ENCODE measurements at regions not wholly inside any gene's neighbourhood (a gene's known extent, or its start where the extent isn't known, plus 50 kb on each side); places are given as distances from the start of the nearest gene placed in this dataset.
A peak's percentile ranks its signal among the peaks of the same experiment; 100 is the strongest.

DNA sequence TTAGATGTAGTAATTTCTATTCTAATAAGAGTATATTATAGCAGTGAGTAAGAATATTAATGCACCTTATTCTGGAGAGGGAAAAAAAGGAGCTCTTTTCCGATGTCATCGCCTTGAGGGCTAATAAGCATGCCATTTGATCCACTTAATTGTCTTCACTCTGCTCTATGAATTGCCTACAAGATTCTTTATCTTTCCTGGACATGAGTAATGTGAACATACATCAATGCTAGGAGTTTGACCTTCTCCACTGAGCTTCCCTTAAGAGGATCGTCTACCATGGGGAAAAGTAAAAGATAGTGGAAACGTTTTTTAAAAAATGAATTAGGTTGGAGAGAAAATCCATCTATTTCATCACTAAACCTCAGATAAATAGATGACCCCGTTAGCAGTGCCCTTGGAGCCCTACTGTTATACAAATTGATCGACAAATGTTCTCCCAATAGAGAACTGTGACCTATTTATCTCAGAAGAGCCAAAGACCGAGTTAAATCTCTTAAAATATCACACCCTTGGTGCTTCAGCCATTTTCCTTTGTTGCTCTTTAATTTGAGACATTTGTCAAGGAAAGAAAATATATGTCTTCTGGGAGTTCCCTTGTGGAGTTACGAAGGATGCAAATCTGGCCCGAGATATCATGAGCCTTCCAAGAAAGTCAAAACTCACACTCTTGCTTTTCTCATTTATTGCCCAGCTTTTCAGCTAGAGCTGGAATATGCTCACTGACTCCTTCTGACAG lies 898.5 kb downstream of the KCNJ2 start:
- no peaks in the 10 kb centered on the region for H3K36me3 Mint-ChIP-seq (ENCODE audit: insufficient read depth, unreplicated experiment)
- CTCF ChIA-PET, result interaction anchor here (0.8 kb wide), 1 partner anchor 529 kb away, joined by 3 read pairs; no protein-coding TSS in a partner anchor
- POLR2A ChIA-PET, result no interaction called here
- no TSS peak for BruUV-seq (replicated peaks)
- no peak overlapping the region for H3K27ac Mint-ChIP-seq (ENCODE audit: low read depth, unreplicated experiment)
- no peaks in the 10 kb centered on the region for H3K27me3 Mint-ChIP-seq (ENCODE audit: insufficient read depth, unreplicated experiment)
- intact Hi-C loops (cut with micrococcal nuclease), result no loop called here
- TF ChIP-seq, protein P1, sequence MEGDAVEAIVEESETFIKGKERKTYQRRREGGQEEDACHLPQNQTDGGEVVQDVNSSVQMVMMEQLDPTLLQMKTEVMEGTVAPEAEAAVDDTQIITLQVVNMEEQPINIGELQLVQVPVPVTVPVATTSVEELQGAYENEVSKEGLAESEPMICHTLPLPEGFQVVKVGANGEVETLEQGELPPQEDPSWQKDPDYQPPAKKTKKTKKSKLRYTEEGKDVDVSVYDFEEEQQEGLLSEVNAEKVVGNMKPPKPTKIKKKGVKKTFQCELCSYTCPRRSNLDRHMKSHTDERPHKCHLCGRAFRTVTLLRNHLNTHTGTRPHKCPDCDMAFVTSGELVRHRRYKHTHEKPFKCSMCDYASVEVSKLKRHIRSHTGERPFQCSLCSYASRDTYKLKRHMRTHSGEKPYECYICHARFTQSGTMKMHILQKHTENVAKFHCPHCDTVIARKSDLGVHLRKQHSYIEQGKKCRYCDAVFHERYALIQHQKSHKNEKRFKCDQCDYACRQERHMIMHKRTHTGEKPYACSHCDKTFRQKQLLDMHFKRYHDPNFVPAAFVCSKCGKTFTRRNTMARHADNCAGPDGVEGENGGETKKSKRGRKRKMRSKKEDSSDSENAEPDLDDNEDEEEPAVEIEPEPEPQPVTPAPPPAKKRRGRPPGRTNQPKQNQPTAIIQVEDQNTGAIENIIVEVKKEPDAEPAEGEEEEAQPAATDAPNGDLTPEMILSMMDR (IDR thresholded peaks at IDR 0.05; ENCODE audit: unreplicated experiment), result no peak
- H3K9me3 Mint-ChIP-seq (ENCODE audit: unreplicated experiment), result no peaks in the 10 kb centered on the region
- H3K4me3 Mint-ChIP-seq (ENCODE audit: unreplicated experiment), result no peak overlapping the region
- peaks cover 14% of the 10 kb centered on the region for H3K4me1 Mint-ChIP-seq (ENCODE audit: insufficient read depth, unreplicated experiment)
- DNase-seq (ENCODE audit: unreplicated experiment), result no peak

DNA sequence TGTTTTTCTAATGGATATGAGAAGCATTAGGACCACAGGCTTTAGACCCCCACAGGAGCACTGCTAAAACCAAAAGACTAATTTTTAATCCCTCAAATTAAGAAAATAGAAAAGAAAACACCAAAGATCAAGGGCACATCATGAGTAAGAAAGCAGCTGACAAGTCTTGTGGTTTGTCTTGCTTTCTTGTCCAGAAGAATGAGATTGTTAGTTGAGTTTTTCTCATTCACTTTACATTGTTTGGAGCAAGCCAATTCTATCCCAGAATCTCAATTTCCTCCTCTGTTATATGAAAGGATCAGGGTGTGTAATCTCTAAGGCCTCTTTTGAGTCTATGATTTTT lies 899.0 kb downstream of the KCNJ2 start:
- Mint-ChIP-seq H3K27me3 (ENCODE audit: insufficient read depth, unreplicated experiment) (no peaks in the 10 kb centered on the region), H3K36me3 (ENCODE audit: insufficient read depth, unreplicated experiment) (no peaks in the 10 kb centered on the region), H3K9me3 (ENCODE audit: unreplicated experiment) (no peaks in the 10 kb centered on the region), H3K4me1 (ENCODE audit: insufficient read depth, unreplicated experiment) (peaks cover 14% of the 10 kb centered on the region), H3K27ac (ENCODE audit: low read depth, unreplicated experiment) (no peak overlapping the region), H3K4me3 (ENCODE audit: unreplicated experiment) (no peak overlapping the region)
- BruUV-seq (replicated peaks), result no TSS peak
- no peak for DNase-seq (ENCODE audit: unreplicated experiment)
- TF ChIP-seq, protein P1 (IDR thresholded peaks at IDR 0.05; ENCODE audit: unreplicated experiment), result no peak
- ChIA-PET CTCF (interaction anchor here (0.8 kb wide), 1 partner anchor 530 kb away, joined by 3 read pairs; no protein-coding TSS in a partner anchor), POLR2A (interaction anchor here (1.7 kb wide), 1 partner anchor 8 kb away, joined by 5 read pairs; no protein-coding TSS in a partner anchor)
- intact Hi-C loops (cut with micrococcal nuclease), result no loop called here

DNA sequence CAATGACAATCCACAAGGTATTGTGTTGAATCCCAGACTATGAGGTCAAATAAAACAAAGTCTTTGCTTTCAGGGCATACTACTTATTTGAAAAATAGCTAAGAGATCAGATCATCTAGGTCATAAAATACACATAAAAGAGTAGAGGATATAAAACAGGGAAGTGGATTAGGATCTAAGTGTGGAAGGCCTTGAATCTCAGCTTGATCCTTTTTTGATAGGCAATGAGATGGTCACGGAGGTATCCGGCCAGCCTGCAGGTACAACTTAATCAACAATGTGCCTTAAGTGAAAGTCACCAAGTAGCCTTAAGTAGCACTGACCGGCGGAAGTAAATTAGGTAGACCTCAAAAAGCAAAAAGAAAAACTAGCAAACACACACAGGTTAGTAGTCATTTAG lies 901.7 kb downstream of the KCNJ2 start:
- TF ChIP-seq, protein P1 (IDR thresholded peaks at IDR 0.05; ENCODE audit: unreplicated experiment), result no peak
- Mint-ChIP-seq H3K27me3 (ENCODE audit: insufficient read depth, unreplicated experiment) (no peaks in the 10 kb centered on the region), H3K36me3 (ENCODE audit: insufficient read depth, unreplicated experiment) (no peaks in the 10 kb centered on the region), H3K27ac (ENCODE audit: low read depth, unreplicated experiment) (no peak overlapping the region), H3K4me1 (ENCODE audit: insufficient read depth, unreplicated experiment) (peaks cover 14% of the 10 kb centered on the region), H3K4me3 (ENCODE audit: unreplicated experiment) (no peak overlapping the region), H3K9me3 (ENCODE audit: unreplicated experiment) (peaks cover 8% of the 10 kb centered on the region)
- ChIA-PET POLR2A (interaction anchor here (0.6 kb wide), 1 partner anchor 16 kb away, joined by 3 read pairs; no protein-coding TSS in a partner anchor), CTCF (no interaction called here)
- DNase-seq (ENCODE audit: unreplicated experiment), result no peak
- intact Hi-C loops (cut with micrococcal nuclease), result no loop called here
- BruUV-seq (replicated peaks), result no TSS peak

DNA sequence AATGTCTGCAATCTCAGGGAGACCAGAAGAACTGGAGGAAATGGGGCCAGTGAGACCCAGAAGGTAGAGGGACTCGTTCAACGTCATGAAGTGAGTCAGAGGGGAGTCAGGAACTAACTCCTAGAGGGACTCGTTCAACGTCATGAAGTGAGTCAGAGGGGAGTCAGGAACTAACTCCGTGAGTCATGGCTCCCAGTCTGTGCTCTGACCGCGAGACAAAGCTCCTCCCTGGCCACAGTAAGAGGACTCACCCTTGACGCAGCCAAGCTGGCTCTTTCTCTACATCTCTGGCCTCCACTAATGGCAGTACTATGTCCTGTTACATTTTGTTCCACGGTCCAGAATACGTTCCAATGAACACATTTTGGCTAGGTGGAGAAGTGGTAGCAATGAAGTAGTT lies 902.5 kb downstream of the KCNJ2 start:
- H3K4me1 Mint-ChIP-seq (ENCODE audit: insufficient read depth, unreplicated experiment), result peaks cover 14% of the 10 kb centered on the region
- peaks cover 8% of the 10 kb centered on the region for H3K9me3 Mint-ChIP-seq (ENCODE audit: unreplicated experiment)
- no peaks in the 10 kb centered on the region for H3K27me3 Mint-ChIP-seq (ENCODE audit: insufficient read depth, unreplicated experiment)
- peak; percentile 95 for DNase-seq (ENCODE audit: unreplicated experiment)
- no peaks in the 10 kb centered on the region for H3K36me3 Mint-ChIP-seq (ENCODE audit: insufficient read depth, unreplicated experiment)
- CTCF ChIA-PET, result interaction anchor here (0.5 kb wide), 1 partner anchor 1388 kb away, joined by 3 read pairs; no protein-coding TSS in a partner anchor
- peak overlapping the region; percentile 87 for H3K27ac Mint-ChIP-seq (ENCODE audit: low read depth, unreplicated experiment)
- intact Hi-C loops (cut with micrococcal nuclease), result no loop called here
- POLR2A ChIA-PET, result interaction anchor here (0.6 kb wide), 1 partner anchor 213 kb away, joined by 7 read pairs; no protein-coding TSS in a partner anchor
- BruUV-seq (replicated peaks), result no TSS peak
- H3K4me3 Mint-ChIP-seq (ENCODE audit: unreplicated experiment), result peak overlapping the region; percentile 2
- TF ChIP-seq, protein P1 (IDR thresholded peaks at IDR 0.05; ENCODE audit: unreplicated experiment), result no peak

All from MCF 10A (cell line).